HG03354 (cell line): ENCODE measurements at regions not wholly inside any gene's neighbourhood (a gene's known extent, or its start where the extent isn't known, plus 50 kb on each side); places are given as distances from the start of the nearest gene placed in this dataset.

ENCODE experiments used
- ATAC-seq: cut with Tn5 transposase; IDR thresholded peaks from one replicate; pipeline ENCODE4 v1.9.1; 2021; ENCODE audit warnings: mild to moderate bottlenecking; ENCODE audit not compliant: unreplicated experiment, poor library complexity, severe bottlenecking

DNA sequence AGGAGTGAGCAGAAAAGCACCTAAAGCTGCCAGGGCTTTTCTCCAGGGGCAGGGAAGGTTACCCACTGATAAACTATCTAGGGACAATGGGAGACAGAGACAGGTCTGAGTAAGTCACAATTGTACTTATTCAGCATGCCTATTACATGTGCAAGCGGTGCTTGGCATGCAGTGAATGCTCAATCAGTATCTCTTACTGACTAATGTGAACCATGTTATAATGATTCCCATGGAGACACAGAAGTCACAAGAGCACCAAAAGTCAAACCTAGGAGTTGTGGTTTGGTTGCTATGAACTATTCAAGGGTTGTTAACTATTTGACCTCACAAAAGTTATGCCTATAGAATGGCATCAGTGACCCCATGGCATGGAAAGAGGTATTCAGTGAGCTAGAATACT is 50.0 kb upstream of the RASGRP1 start:
- ATAC-seq, result no peak

DNA sequence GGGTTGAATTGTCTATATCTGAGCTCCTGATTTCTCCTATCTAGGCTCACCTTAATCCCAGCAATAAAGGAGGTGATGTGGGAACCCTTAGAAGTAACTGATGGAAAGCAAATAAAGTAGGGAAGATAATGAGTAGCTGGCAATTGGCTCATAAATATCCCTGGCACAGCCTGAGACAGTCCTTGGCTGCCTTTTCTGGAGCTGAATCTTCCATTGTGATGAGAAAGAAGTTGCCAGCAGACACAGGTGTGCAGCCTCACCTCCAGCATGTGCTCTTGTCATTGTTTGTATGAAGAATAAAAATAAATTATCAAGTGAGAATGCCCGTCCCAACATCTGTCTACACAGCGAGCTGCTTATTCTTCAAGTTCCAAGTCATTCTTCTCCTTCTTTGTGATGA is 53.2 kb upstream of the RASGRP1 start:
- no peak for ATAC-seq

GRCh38 chr15:38618242-38618955 is 53.8 kb upstream of the RASGRP1 start:
- ATAC-seq, result no peak

- no peak for ATAC-seq
These were observed 55.5 kb upstream of the RASGRP1 start for GRCh38 chr15:38620098-38620497.

- no peak for ATAC-seq
These were observed 56.4 kb upstream of the RASGRP1 start for GRCh38 chr15:38620851-38621594.

DNA sequence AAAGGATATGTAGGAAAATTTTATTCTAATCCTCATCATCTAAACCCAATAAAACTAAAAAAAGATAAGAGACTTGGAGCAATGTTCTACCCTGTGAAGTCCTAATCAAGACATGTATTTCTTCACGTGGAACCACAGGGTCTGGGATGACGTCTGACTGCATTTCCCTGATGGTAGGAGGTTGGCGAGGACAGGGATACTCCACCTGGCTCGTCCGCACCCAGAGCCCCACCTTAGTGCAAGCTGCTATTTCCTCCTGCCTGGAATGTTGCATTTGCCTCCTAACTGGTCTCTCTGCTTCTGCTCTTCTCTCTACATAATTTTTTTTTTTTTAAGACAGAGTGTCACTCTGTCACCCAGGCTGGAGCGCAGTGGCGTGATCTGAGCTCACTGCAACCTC is 57.7 kb upstream of the RASGRP1 start:
- ATAC-seq, result no peak

GRCh38 chr15:38622908-38623307 is 58.3 kb upstream of the RASGRP1 start:
- ATAC-seq, result no peak

- ATAC-seq, result no peak
These were observed 59.1 kb upstream of the RASGRP1 start for GRCh38 chr15:38623744-38624143.

DNA sequence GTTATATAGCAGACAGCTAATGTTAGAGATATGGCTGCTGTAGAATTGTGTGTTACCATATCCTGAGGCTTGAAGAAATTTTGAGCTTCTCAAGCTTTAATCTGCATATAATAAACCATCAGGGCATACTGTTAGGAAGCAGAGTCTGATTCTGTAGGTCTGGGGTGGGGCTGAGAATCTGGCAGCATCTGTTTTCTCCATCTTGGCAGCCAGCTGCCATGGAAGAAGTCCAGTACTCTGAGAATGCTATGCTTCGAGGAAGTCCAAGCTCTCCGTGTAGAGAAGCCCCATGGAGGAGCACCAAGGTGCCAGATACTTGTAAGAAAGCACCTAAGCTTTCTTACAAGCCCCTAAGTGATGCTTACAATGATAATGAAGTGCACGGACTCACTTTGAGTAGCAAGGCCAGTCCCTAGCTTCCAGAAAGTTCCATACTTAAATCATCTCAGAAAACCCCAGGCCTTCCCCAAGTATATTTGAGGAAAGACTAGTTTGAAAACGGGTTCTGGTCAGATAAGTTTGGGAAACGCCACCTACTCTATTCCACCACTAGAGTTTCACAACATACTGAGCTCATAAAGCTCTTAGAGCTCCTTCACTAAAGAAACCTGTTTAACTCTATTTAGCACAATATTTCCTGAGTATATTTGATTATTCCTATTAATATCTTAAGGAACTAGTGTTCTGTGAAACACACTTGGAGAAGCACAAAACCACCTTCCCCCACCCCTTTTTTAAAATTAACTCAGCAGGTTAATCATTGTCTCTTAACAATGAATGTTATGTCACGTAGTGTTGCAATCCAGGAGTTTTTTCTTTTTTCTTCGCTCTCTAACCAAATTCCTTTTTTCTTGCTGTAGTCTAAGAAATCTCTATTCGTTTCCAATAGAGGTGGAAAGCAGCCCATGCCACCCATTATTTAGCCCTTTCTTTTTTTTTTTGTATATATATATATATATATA is 59.9 kb upstream of the RASGRP1 start:
- peak; percentile 43 for ATAC-seq

- ATAC-seq, result no peak
These were observed 61.3 kb upstream of the RASGRP1 start for GRCh38 chr15:38625886-38626285.

- no peak for ATAC-seq
These were observed 61.9 kb upstream of the RASGRP1 start for GRCh38 chr15:38626443-38627050.

DNA sequence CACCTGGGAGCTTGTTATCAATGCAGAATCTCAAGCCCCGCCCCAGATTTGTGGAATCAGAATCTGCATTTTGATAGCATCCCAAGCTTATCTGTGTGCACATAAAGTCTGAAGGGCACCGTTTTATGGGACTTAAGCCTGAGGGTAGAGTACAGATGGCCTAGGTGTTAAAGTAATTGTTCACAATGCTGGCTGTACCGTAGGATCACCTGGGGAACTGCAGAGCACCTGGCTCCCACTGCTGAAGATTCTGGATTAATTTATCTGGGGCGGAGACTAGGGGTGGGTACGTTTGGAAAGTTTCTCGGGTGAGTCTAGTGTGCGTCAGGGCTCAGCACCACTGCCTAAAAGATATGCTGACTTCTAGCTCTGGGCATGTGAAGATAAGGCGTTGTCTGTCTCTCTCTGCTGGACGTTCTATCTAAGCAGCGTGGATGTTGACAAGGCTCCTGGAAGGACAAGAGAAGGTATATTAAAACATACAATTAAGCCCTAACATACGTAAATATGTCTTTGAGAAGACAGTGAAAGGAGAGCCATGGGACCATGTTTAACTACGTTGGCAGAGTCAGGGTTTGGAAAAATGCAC is 63.2 kb upstream of the RASGRP1 start:
- no peak for ATAC-seq

GRCh38 chr15:38631119-38632075 is 66.8 kb upstream of the RASGRP1 start:
- peak; percentile 46 for ATAC-seq

DNA sequence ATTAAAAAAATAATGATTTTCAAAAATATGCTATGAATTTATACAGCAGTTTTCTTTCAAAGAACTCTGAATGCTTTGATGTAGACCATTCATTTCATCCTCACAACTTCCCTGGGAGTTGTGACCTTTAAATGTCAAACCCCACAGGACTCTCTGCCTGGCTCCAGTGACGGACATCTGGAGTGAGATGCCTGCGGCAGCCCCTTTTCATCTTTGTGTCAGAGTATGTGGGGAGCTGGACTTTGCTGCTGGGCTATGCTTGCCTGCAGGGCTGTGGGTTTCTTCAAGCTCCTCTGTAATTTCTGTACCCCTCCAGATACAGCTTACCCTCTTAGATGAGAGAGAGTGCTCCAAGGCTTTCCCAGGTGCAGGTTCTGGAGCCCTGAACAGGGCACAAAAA is 70.6 kb upstream of the RASGRP1 start:
- ATAC-seq, result no peak

- no peak for ATAC-seq
These were observed 72.0 kb upstream of the RASGRP1 start for GRCh38 chr15:38636597-38636996.

GRCh38 chr15:38638126-38638525 is 73.5 kb upstream of the RASGRP1 start:
- no peak for ATAC-seq

GRCh38 chr15:38638811-38639210 is 74.2 kb upstream of the RASGRP1 start:
- no peak for ATAC-seq

GRCh38 chr15:38642689-38643270 is 78.2 kb upstream of the RASGRP1 start:
- peak; percentile 59 for ATAC-seq
